HT1080 (cell line): ENCODE measurements at regions not wholly inside any gene's neighbourhood (a gene's known extent, or its start where the extent isn't known, plus 50 kb on each side); places are given as distances from the start of the nearest gene placed in this dataset.

Experiments used
- DNase-seq: peaks from one replicate; pipeline ENCODE4 v3.0.0-alpha.2; 2015; ENCODE audit warnings: low read depth

DNA sequence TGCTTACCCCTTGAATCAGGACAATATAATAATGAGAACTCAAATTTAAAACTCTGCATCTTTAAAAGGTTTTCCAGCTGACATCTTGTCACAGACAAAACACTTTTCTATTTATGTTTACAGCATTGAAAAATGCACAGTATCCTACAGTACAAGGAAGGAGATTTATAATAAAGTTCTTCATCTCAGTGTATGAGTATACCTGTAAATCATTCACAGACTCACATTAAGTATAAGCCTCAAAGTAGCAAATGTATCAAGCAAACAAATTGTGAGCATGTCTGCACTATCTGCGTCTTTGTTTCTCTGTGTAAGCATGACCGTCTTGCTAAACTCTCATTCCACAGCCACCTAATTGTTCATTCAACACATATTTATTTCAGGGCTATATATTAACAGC is 52.8 kb downstream of the PPP1R2C start:
- DNase-seq = no peak

GRCh38 chrX:42720209-42720608 is 57.8 kb downstream of the PPP1R2C start:
- DNase-seq = no peak

DNA sequence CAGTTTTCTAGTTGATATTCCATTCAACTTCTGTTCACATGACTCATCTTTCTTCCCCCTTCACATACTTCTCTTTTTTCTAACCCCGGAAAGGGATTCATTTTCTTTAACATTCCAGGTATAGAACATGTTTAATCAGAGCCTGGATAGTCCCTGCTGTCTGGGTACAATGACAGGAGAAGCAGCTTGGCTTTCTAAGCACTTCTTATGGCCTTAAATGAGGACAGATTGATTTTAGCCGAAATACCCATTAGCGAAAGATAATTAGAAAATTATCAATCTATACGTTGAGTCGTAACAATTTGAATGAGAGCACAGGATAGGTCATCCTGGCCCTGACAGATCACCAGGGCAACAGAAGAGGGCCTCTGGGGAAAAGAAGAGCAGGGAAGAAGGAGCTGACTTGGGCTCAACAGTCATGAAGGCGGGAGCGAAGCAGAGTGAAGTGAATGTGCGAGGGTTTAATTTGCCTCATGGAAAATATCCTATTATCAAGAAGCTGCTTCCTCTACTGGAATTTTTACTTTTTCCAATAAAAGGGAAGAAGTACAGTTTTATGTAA is 62.2 kb downstream of the PPP1R2C start:
- no peak for DNase-seq

DNA sequence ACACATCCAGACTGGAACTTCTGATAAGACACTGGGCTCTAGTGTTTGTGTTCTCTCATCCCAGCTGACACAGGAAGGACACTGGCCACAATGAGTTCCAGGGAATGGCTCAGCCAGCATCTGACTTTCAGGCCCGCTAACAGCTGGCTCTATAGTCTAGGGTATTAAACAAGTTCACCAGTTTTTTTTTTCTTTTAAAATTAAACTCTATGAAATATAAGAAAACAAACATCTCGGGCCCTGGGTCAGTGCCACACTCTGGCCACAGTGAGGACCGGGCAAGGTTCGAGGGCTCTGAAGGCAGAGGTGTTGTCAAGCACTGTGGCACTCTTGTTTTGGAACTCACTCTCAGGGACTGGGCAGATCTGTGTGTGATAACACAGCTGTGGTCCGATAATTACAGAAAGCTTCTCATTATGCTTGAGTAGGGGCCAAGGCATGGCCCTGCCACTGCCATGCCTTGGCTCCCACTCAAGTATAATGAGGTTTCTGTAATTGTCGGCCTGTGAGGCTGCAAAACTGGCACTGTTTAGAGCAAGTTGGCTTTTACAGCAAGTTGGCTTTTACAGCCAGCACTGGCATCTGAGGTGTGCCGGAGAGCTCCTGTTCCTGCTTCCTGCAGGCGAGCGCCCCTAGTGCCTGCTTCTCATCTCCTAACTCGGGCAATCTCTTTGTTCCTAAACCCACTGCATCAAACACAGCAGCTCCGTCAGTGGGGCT is 62.8 kb downstream of the PPP1R2C start:
- peak; percentile 47 for DNase-seq

- no peak for DNase-seq
These were observed 67.5 kb downstream of the PPP1R2C start for GRCh38 chrX:42710452-42710851.

- DNase-seq = no peak
These were observed 69.7 kb downstream of the PPP1R2C start for GRCh38 chrX:42708222-42708621.

GRCh38 chrX:42707742-42708141 is 70.2 kb downstream of the PPP1R2C start:
- no peak for DNase-seq

GRCh38 chrX:42704454-42704853 is 73.5 kb downstream of the PPP1R2C start:
- DNase-seq = peak; percentile 58

DNA sequence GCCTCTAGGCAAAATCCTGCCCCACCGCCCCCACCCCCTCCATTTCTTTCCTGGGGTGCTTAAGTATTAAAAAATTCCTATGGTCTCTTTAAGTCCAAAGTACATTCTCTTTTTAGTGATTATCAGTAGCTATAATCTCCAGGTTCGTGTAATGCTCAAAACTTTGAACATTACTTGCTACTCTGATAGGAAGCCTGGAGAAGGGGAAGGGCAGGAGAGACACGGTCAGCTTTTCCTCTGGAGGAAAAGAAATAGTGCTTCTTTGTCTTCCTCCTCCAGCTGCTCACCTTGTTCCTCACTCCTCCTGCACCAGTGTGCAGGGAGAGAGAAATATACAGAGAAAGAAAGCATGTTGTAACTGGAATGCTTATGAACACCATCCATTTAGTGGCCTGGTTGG is 80.4 kb downstream of the PPP1R2C start:
- no peak for DNase-seq

GRCh38 chrX:42696536-42697124 is 81.3 kb downstream of the PPP1R2C start:
- no peak for DNase-seq

DNA sequence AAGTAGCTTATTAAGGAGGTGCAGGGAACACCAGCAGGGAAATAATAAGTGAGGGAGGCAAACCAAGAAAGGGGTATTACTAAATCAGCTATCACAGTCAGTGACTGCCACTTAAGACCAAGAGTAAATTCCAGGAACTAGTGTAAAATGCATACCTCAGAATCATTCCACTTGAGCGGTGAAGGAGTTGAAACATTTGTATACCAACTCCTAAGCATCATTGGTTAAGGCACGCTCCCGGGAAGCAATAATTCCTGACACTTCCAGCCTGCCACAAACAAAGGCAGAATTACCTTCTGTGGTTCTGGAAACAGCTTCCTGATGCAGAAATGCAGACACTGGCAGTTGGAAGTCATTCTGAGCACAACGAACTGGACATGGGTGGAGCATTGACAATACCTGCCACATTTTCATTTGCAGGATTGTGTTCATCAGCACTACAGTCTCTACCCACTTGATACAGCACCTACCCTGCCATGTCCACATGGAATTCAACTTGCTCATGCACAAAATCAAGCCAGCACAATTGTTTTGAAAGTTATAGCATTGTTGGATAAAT is 82.1 kb downstream of the PPP1R2C start:
- no peak for DNase-seq

- peak; percentile 15 for DNase-seq
These were observed 83.6 kb downstream of the PPP1R2C start for GRCh38 chrX:42694260-42694815.

- no peak for DNase-seq
These were observed 86.8 kb downstream of the PPP1R2C start for GRCh38 chrX:42691196-42691595.

- DNase-seq = no peak
These were observed 91.3 kb downstream of the PPP1R2C start for GRCh38 chrX:42686706-42687105.

GRCh38 chrX:42686296-42686695 is 91.7 kb downstream of the PPP1R2C start:
- DNase-seq = no peak

GRCh38 chrX:42684065-42684464 is 93.9 kb downstream of the PPP1R2C start:
- DNase-seq = no peak

DNA sequence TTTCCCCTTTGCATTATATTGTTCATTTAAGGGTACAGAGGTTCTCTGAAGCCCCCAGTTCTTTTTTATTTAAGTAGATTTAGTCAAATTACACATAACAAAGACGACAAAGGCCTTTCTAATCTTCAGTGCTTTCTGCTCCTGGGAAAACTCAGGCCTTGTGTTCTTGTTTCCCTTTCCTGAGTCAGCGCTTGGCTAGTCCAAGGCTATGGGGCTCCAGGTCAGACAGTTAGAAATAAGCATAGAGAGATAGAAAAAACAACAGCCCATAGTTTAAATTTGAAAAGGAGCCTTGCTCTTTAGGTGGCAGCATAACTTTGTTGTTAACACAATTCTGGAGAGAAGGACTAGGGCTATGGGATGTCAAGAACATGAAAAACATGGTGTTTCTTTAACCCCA is 97.3 kb downstream of the PPP1R2C start:
- DNase-seq = no peak

DNA sequence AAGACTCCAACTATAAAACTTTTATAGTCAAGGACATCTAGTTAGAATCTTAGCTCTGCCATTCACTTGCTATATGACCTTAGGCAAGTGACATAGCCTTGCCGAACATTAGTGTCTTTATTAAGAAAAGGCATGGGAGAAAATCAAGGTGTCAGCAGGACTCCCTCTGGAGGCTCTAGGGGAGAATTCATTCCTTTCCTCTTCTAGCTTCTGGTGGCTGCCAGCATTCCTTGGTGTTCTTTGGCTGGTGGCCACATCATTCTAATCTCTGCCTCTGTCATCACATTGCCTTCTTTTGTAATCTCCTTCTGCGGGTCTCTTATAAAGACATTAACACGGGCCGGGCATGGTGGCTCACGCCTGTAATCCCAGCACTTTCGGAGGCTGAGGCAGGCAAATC is 99.8 kb downstream of the PPP1R2C start:
- DNase-seq = peak; percentile 33

- DNase-seq = no peak
These were observed 104.6 kb downstream of the PPP1R2C start for GRCh38 chrX:42673301-42673810.

GRCh38 chrX:42664680-42665079 is 113.3 kb downstream of the PPP1R2C start:
- no peak for DNase-seq

- no peak for DNase-seq
These were observed 149.5 kb downstream of the PPP1R2C start for GRCh38 chrX:42628471-42628870.

- no peak for DNase-seq
These were observed 150.1 kb downstream of the PPP1R2C start for GRCh38 chrX:42627891-42628290.
